ENCODE measurements at regions not wholly inside any gene's neighbourhood (a gene's known extent, or its start where the extent isn't known, plus 50 kb on each side); places are given as distances from the start of the nearest gene placed in this dataset.
A peak's percentile ranks its signal among the peaks of the same experiment; 100 is the strongest.
"Not testable (repeated sequence)": the region's sequence is repeated elsewhere in the genome, so short reads cannot be mapped to it uniquely, and the experiment has no call there.

DNA sequence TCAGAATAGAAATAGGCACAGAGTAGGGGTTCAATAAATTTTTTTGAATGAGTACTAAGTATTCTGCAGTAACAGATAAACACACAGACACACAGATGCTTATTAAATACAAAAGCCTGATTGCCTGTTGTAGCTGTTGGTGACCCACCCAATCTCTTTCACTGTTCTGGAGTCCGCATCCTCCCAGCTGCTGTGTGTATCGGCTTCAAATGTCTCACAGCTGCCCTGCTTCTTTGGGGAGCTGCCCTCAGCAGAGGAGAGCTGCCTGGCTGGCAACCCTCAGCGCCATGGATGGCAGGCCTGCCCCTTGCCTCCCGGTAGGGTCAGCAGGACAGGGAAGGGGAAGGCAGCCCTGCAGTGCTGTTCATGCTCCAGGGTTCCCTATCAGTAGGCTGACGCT is 50.5 kb upstream of the PRNP start:
- in situ Hi-C loops (cut with MboI; ENCODE audit: low pct_unique_long_range_greater_than_20kb in 2 of 9, low sequenced_read_pairs in 9 of 9, unreplicated experiment in 9 of 9): no loop called here
- Histone ChIP-seq H3K4me3 (no peak overlapping the region), H3K27ac (no peak overlapping the region), H3K4me1 (replicated peaks in 1 of 2) (peaks cover 9 to 16% of the 10 kb centered on the region in 2 donors)
- WGBS, 10 experiments: 67 to 100% (median 83%) methylated on average over 1 to 3 of the region's 5 CpGs; no CpG with 5 or more reads in 5 of the 10 experiments
- peak in 2 of 8 experiments; percentile 8 to 12 for ATAC-seq (replicated peaks in 6 of 8)

- WGBS, 10 experiments: 40 to 60% methylated on average over 1 of the region's 1 CpG; no CpG with 5 or more reads in 8 of the 10 experiments
These were observed 50.9 kb upstream of the PRNP start for GRCh38 chr20:4635342-4635741.

DNA sequence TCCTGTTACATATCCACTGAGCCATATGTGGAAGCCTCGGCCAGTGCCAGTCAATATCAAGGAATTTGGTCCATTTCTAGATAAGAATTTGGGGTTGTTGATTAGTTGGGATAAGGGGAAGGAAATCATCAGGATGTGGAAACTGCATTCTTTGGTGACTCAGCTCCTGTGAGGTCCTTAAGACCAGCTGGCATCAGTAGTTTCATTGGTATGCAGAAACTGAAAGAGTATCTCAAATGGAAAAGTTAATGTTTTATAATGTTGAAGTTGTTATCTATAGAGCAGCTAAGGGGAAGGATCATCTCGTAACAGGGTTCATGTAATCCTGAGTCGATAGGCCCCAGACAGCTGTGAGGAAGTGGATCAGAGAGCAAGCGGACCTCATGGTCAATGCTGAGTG is 52.5 kb upstream of the PRNP start:
- WGBS, 10 experiments: 15 to 100% (median 87%) methylated on average over 1 to 4 of the region's 4 CpGs; no CpG with 5 or more reads in 1 of the 10 experiments
- ATAC-seq (replicated peaks in 6 of 8): peak in 2 of 8 experiments; percentile 34 to 54
- Histone ChIP-seq H3K4me1 (replicated peaks in 1 of 2) (peaks cover 9 to 16% of the 10 kb centered on the region in 2 donors), H3K4me3 (no peak overlapping the region), H3K27ac (no peak overlapping the region)
- in situ Hi-C loops (cut with MboI; ENCODE audit: low pct_unique_long_range_greater_than_20kb in 2 of 9, low sequenced_read_pairs in 9 of 9, unreplicated experiment in 9 of 9): no loop called here

More at GRCh38 chr20:4635342-4635741, 50.9 kb upstream of the PRNP start:
- in situ Hi-C loops (cut with MboI; ENCODE audit: low pct_unique_long_range_greater_than_20kb in 2 of 9, low sequenced_read_pairs in 9 of 9, unreplicated experiment in 9 of 9): no loop called here
- peaks cover 9 to 16% of the 10 kb centered on the region in 2 donors for H3K4me1 ChIP-seq (replicated peaks in 1 of 2)
- no peak overlapping the region for H3K4me3 ChIP-seq
- H3K27ac ChIP-seq: no peak overlapping the region
- peak in 4 of 8 experiments; percentile 52 to 84 (median 77) for ATAC-seq (replicated peaks in 6 of 8)

DNA sequence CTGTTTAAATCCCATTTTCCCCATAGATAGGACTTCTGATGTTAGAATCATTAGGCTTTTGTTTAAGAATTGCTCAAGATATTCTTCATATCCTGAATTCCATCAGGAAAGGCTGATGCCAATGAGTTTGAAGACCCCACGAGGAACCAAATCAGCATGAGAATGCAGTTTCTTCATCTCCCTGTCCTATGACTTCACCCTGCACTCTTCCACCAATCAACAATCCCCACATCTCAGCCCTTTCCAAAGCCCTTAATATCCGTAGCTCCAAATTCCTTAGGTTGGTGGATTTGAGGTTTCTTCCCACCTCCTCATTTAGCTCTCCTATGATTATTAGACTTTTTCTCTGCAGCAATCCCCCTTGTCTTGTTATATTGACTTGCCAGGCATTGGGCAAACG is 52.9 kb upstream of the PRNP start:
- 7 to 90% (median 47%) methylated on average over 1 to 3 of the region's 3 CpGs; no CpG with 5 or more reads in 2 of the 10 experiments for WGBS, 10 experiments

DNA sequence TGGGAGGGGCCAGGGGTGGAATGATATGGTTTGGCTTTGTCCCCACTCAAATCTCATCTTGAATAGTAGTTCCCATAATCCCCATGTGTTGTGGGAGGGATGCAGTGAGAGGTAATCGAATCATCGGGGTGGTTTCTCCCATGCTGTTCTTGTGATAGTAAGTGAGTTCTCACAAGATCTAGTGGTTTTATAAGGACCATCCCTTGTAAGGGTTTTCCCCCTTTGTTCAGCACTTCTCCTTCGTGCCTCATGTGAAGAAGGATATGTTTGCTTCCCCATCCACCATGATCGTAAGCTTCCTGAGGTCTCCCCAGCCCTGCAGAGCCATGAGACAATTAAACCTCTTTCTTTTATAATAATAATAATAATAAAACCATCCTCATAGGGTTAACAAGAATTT is 53.4 kb upstream of the PRNP start:
- no peak for ATAC-seq (replicated peaks in 6 of 8)
- H3K4me1 ChIP-seq (replicated peaks in 1 of 2): peaks cover 9 to 16% of the 10 kb centered on the region in 2 donors
- no peak overlapping the region for H3K4me3 ChIP-seq
- WGBS, 10 experiments: 0 to 100% (median 92%) methylated on average over 1 to 4 of the region's 4 CpGs; no CpG with 5 or more reads in 2 of the 10 experiments
- in situ Hi-C loops (cut with MboI; ENCODE audit: low pct_unique_long_range_greater_than_20kb in 2 of 9, low sequenced_read_pairs in 9 of 9, unreplicated experiment in 9 of 9): no loop called here
- no peak overlapping the region for H3K27ac ChIP-seq

More for the DNA sequence above, 52.9 kb upstream of the PRNP start:
- Histone ChIP-seq H3K27ac (no peak overlapping the region), H3K4me1 (replicated peaks in 1 of 2) (peaks cover 9 to 16% of the 10 kb centered on the region in 2 donors), H3K4me3 (no peak overlapping the region)
- in situ Hi-C loops (cut with MboI; ENCODE audit: low pct_unique_long_range_greater_than_20kb in 2 of 9, low sequenced_read_pairs in 9 of 9, unreplicated experiment in 9 of 9): no loop called here
- ATAC-seq (replicated peaks in 6 of 8): no peak

DNA sequence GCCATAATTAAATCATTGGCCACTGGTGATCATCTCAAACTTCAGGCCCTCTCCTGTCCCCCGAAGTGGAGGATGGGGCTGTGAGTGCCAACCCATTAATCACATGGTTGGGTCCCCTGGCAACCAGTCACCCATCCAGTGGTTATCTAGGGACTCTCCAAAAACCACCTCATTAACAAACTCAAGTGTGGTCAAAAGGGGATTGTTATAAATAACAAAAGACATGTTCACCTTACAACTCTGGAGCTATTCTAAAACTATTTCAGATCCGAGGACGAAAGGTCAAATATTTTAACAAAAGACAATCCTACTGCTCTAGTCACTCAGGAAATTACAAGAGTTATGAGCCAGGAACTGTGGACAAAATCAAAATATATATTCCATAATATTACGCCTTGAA is 60.0 kb upstream of the PRNP start:
- 47 to 97% (median 77%) methylated on average over 2 to 4 of the region's 4 CpGs; no CpG with 5 or more reads in 1 of the 10 experiments for WGBS, 10 experiments
- Histone ChIP-seq H3K27ac (no peak overlapping the region), H3K4me3 (no peak overlapping the region), H3K4me1 (replicated peaks in 1 of 2) (no peaks in the 10 kb centered on the region)
- ATAC-seq (replicated peaks in 6 of 8): no peak
- in situ Hi-C loops (cut with MboI; ENCODE audit: low pct_unique_long_range_greater_than_20kb in 2 of 9, low sequenced_read_pairs in 9 of 9, unreplicated experiment in 9 of 9): no loop called here

DNA sequence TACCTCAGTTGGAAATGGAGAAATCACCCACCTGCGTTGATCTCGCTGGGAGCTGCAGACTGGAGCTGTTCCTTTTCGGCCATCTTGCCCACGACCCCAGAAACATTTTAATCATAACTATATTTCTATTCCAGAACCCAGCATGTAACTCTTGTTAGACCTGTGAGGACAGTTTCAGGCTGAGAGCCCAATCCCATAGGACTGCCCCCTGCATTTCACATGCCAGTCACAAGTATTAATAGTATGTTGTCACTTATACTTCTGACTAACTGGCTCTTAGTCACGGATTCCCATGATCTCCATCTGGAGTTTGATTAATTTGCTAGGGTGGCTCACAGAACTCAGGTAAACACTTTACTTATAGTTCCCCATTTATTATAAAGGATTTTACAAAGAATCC is 60.6 kb upstream of the PRNP start:
- ATAC-seq (replicated peaks in 6 of 8): no peak
- WGBS, 10 experiments: 64 to 96% (median 87%) methylated on average over 1 to 5 of the region's 5 CpGs; no CpG with 5 or more reads in 5 of the 10 experiments
- in situ Hi-C loops (cut with MboI; ENCODE audit: low pct_unique_long_range_greater_than_20kb in 2 of 9, low sequenced_read_pairs in 9 of 9, unreplicated experiment in 9 of 9): no loop called here
- Histone ChIP-seq H3K4me3 (no peak overlapping the region), H3K4me1 (replicated peaks in 1 of 2) (no peaks in the 10 kb centered on the region), H3K27ac (no peak overlapping the region)

GRCh38 chr20:4624675-4625336 is 61.5 kb upstream of the PRNP start:
- not testable (repeated sequence) for H3K4me1 ChIP-seq (replicated peaks in 1 of 2); ATAC-seq (replicated peaks in 6 of 8); H3K4me3 ChIP-seq; H3K27ac ChIP-seq
- in situ Hi-C loops (cut with MboI; ENCODE audit: low pct_unique_long_range_greater_than_20kb in 2 of 9, low sequenced_read_pairs in 9 of 9, unreplicated experiment in 9 of 9): loop anchor here in 1 of 9 experiments (25.0 kb wide), 1 partner anchor 337 kb away; no protein-coding TSS in a partner anchor
- WGBS, 10 experiments: 33 to 100% methylated on average over 1 to 2 of the region's 11 CpGs; no CpG with 5 or more reads in 8 of the 10 experiments

- not testable (repeated sequence) for H3K4me3 ChIP-seq; H3K4me1 ChIP-seq (replicated peaks in 1 of 2); ATAC-seq (replicated peaks in 6 of 8); H3K27ac ChIP-seq
- in situ Hi-C loops (cut with MboI; ENCODE audit: low pct_unique_long_range_greater_than_20kb in 2 of 9, low sequenced_read_pairs in 9 of 9, unreplicated experiment in 9 of 9): loop anchor here in 2 of 9 experiments (10.0 to 25.0 kb wide), 2 partner anchors 96 to 343 kb away; no protein-coding TSS in a partner anchor
- WGBS, 10 experiments: 20 to 100% (median 88%) methylated on average over 1 to 4 of the region's 4 CpGs; no CpG with 5 or more reads in 5 of the 10 experiments
These were observed 67.1 kb upstream of the PRNP start for GRCh38 chr20:4619144-4619543.

GRCh38 chr20:4617484-4617883 is 68.8 kb upstream of the PRNP start:
- Histone ChIP-seq H3K27ac (no peak overlapping the region), H3K4me1 (replicated peaks in 1 of 2) (peaks cover 3 to 4% of the 10 kb centered on the region in 2 donors), H3K4me3 (no peak overlapping the region)
- WGBS, 10 experiments: 0 to 100% (median 75%) methylated on average over 1 to 5 of the region's 6 CpGs; no CpG with 5 or more reads in 2 of the 10 experiments
- no peak for ATAC-seq (replicated peaks in 6 of 8)
- in situ Hi-C loops (cut with MboI; ENCODE audit: low pct_unique_long_range_greater_than_20kb in 2 of 9, low sequenced_read_pairs in 9 of 9, unreplicated experiment in 9 of 9): loop anchor here in 2 of 9 experiments (10.0 to 25.0 kb wide), 2 partner anchors 97 to 345 kb away; no protein-coding TSS in a partner anchor

GRCh38 chr20:4617019-4617418 is 69.2 kb upstream of the PRNP start:
- in situ Hi-C loops (cut with MboI; ENCODE audit: low pct_unique_long_range_greater_than_20kb in 2 of 9, low sequenced_read_pairs in 9 of 9, unreplicated experiment in 9 of 9): loop anchor here in 2 of 9 experiments (10.0 to 25.0 kb wide), 2 partner anchors 98 to 345 kb away; no protein-coding TSS in a partner anchor
- H3K4me1 ChIP-seq (replicated peaks in 1 of 2): peaks cover 3 to 4% of the 10 kb centered on the region in 2 donors
- no peak overlapping the region for H3K4me3 ChIP-seq
- no peak overlapping the region for H3K27ac ChIP-seq
- no peak for ATAC-seq (replicated peaks in 6 of 8)
- 29 to 100% (median 62%) methylated on average over 1 to 2 of the region's 2 CpGs for WGBS, 10 experiments

- peak in 7 of 8 experiments; percentile 34 to 95 (median 76) for ATAC-seq (replicated peaks in 6 of 8)
- WGBS, 10 experiments: 10 to 71% (median 53%) methylated on average over 1 to 10 of the region's 15 CpGs; no CpG with 5 or more reads in 1 of the 10 experiments
- H3K4me3 ChIP-seq: no peak overlapping the region
- no peak overlapping the region for H3K27ac ChIP-seq
- peaks cover 3 to 4% of the 10 kb centered on the region in 2 donors for H3K4me1 ChIP-seq (replicated peaks in 1 of 2)
- in situ Hi-C loops (cut with MboI; ENCODE audit: low pct_unique_long_range_greater_than_20kb in 2 of 9, low sequenced_read_pairs in 9 of 9, unreplicated experiment in 9 of 9): loop anchor here in 2 of 9 experiments (10.0 to 25.0 kb wide), 2 partner anchors 101 to 348 kb away; no protein-coding TSS in a partner anchor
These were observed 72.3 kb upstream of the PRNP start for GRCh38 chr20:4613718-4614620.
